MCF 10A (cell line): ENCODE measurements at regions not wholly inside any gene's neighbourhood (a gene's known extent, or its start where the extent isn't known, plus 50 kb on each side); places are given as distances from the start of the nearest gene placed in this dataset.

Experiments
- BruUV-seq: library from RNA; stranded (reverse); fragments of 400-500 nt; replicated peaks from 2 replicates; lab custom pipeline; 2021; lab: Mats Ljungman, UMichigan
- CTCF ChIA-PET: fragments of 300-600 bp; sonication (Branson Sonifier 250); formaldehyde crosslinking; extraction: SDS; loops from one replicate; lab custom pipeline; 2021; ENCODE audit warnings: antibody characterized with exemption, inconsistent platforms; lab: Yijun Ruan, JAX
- POLR2A ChIA-PET: fragments of 300-600, 350-650 bp; sonication (Branson Sonifier 250); formaldehyde crosslinking; extraction: SDS; loops from one replicate; lab custom pipeline; 2020; ENCODE audit warnings: antibody characterized with exemption, inconsistent platforms; lab: Yijun Ruan, JAX
- DNase-seq: peaks from one replicate; pipeline ENCODE4 v3.0.0-alpha.2; 2018; ENCODE audit not compliant: unreplicated experiment
- H3K27ac Mint-ChIP-seq: one replicate; pipeline ENCODE4 v1.8.0; 2022; ENCODE audit warnings: mild to moderate bottlenecking, low read depth, mixed read lengths; ENCODE audit not compliant: unreplicated experiment
- H3K27me3 Mint-ChIP-seq: one replicate; pipeline ENCODE4 v1.8.0; 2022; ENCODE audit warnings: mixed read lengths; ENCODE audit not compliant: insufficient read depth, unreplicated experiment
- H3K36me3 Mint-ChIP-seq: one replicate; pipeline ENCODE4 v1.8.0; 2022; ENCODE audit warnings: mild to moderate bottlenecking, moderate library complexity, mixed read lengths; ENCODE audit not compliant: insufficient read depth, unreplicated experiment
- H3K4me1 Mint-ChIP-seq: one replicate; pipeline ENCODE4 v1.8.0; 2022; ENCODE audit warnings: mixed read lengths; ENCODE audit not compliant: insufficient read depth, unreplicated experiment
- H3K4me3 Mint-ChIP-seq: one replicate; pipeline ENCODE4 v1.8.0; 2022; ENCODE audit warnings: mild to moderate bottlenecking, moderate library complexity, mixed read lengths; ENCODE audit not compliant: unreplicated experiment
- H3K9me3 Mint-ChIP-seq: one replicate; pipeline ENCODE4 v1.8.0; 2022; ENCODE audit warnings: mixed read lengths; ENCODE audit not compliant: unreplicated experiment
- CTCF ChIP-seq: fragments of 200-600 bp; IDR thresholded peaks from one replicate; pipeline ENCODE4 v1.8.0; 2022; ENCODE audit warnings: antibody characterized with exemption, mild to moderate bottlenecking; ENCODE audit not compliant: unreplicated experiment
- intact Hi-C: fragments of 100-400 bp; cut with micrococcal nuclease; formaldehyde crosslinking; loops from 2 replicates; pipeline ENCODE4 v1.14.1; 2022

GRCh38 chr10:3312403-3312940, 139.9 kb upstream of the PITRM1 start:
- no peak for TF ChIP-seq CTCF
- no peaks in the 10 kb centered on the region for H3K9me3 Mint-ChIP-seq
- DNase-seq = no peak
- CTCF ChIA-PET = no interaction called here
- H3K27ac Mint-ChIP-seq = no peak overlapping the region
- no peaks in the 10 kb centered on the region for H3K4me1 Mint-ChIP-seq
- BruUV-seq = no TSS peak
- H3K27me3 Mint-ChIP-seq = peaks cover 30% of the 10 kb centered on the region
- no peaks in the 10 kb centered on the region for H3K36me3 Mint-ChIP-seq
- POLR2A ChIA-PET = interaction anchor here (0.5 to 1.8 kb wide), 3 partner anchors 8 to 1172 kb away, joined by 3 to 4 read pairs (median 3); no protein-coding TSS in a partner anchor
- intact Hi-C loops = no loop called here
- H3K4me3 Mint-ChIP-seq = no peak overlapping the region

- no peak for DNase-seq
- CTCF ChIA-PET = no interaction called here
- no peak for TF ChIP-seq CTCF
- Mint-ChIP-seq H3K4me1 (no peaks in the 10 kb centered on the region), H3K27ac (no peak overlapping the region), H3K9me3 (no peaks in the 10 kb centered on the region), H3K27me3 (peaks cover 40% of the 10 kb centered on the region), H3K4me3 (no peak overlapping the region), H3K36me3 (no peaks in the 10 kb centered on the region)
- POLR2A ChIA-PET = no interaction called here
- BruUV-seq = no TSS peak
- intact Hi-C loops = no loop called here
These were observed 137.6 kb upstream of the PITRM1 start for GRCh38 chr10:3310016-3310784.

GRCh38 chr10:3306050-3306449, 133.5 kb upstream of the PITRM1 start:
- POLR2A ChIA-PET = no interaction called here
- no peak for TF ChIP-seq CTCF
- Mint-ChIP-seq H3K27ac (no peak overlapping the region), H3K27me3 (peaks cover 35% of the 10 kb centered on the region), H3K4me3 (no peak overlapping the region), H3K4me1 (no peaks in the 10 kb centered on the region), H3K36me3 (no peaks in the 10 kb centered on the region), H3K9me3 (no peaks in the 10 kb centered on the region)
- no peak for DNase-seq
- intact Hi-C loops = no loop called here
- CTCF ChIA-PET = no interaction called here
- no TSS peak for BruUV-seq

- Mint-ChIP-seq H3K36me3 (no peaks in the 10 kb centered on the region), H3K4me3 (no peak overlapping the region), H3K27ac (no peak overlapping the region), H3K27me3 (peaks cover 13% of the 10 kb centered on the region), H3K4me1 (peaks cover 5% of the 10 kb centered on the region), H3K9me3 (no peaks in the 10 kb centered on the region)
- no peak for TF ChIP-seq CTCF
- intact Hi-C loops = no loop called here
- no peak for DNase-seq
- CTCF ChIA-PET = no interaction called here
- BruUV-seq = no TSS peak
- POLR2A ChIA-PET = no interaction called here
These were observed 123.1 kb upstream of the PITRM1 start for GRCh38 chr10:3295582-3296151.
